Omental fat pad (tissue), 3 donors: ENCODE measurements at regions not wholly inside any gene's neighbourhood (a gene's known extent, or its start where the extent isn't known, plus 50 kb on each side); places are given as distances from the start of the nearest gene placed in this dataset.

Source experiments
- ATAC-seq: fragments of 150-250 bp; one replicate; pipeline ENCODE4 v1.9.1; 2016; ENCODE audit warnings: mild to moderate bottlenecking, moderate library complexity; ENCODE audit not compliant: low FRiP score
- DNase-seq: peaks from one replicate; pipeline ENCODE4 v3.0.0-alpha.2; 2019; ENCODE audit warnings: low spot score
- CTCF ChIP-seq, 3 donors: fragments of 450-650 bp; IDR thresholded peaks; one replicate each; pipeline ENCODE4 v1.5.1; 2016 to 2017; ENCODE audit warnings: antibody characterized with exemption in 3 of 3, mild to moderate bottlenecking in 3 of 3, moderate library complexity in 2 of 3

GRCh38 chr7:69363136-69363535 lies 235.1 kb upstream of the AUTS2 start:
- DNase-seq (no peak), ATAC-seq (no peak)
- TF ChIP-seq CTCF (IDR thresholded peaks at IDR 0.05): no peak

- TF ChIP-seq CTCF (IDR thresholded peaks at IDR 0.05): no peak
- ATAC-seq: no peak
- DNase-seq: no peak
Measured at GRCh38 chr7:69364813-69365643, 233.2 kb upstream of the AUTS2 start.

- DNase-seq: no peak
- no peak for ATAC-seq
- TF ChIP-seq CTCF (IDR thresholded peaks at IDR 0.05): no peak
Measured at GRCh38 chr7:69365651-69366192, 232.6 kb upstream of the AUTS2 start.

GRCh38 chr7:69367780-69368179 lies 230.5 kb upstream of the AUTS2 start:
- DNase-seq (no peak), ATAC-seq (no peak)
- no peak for TF ChIP-seq CTCF (IDR thresholded peaks at IDR 0.05)

- ATAC-seq (peak; percentile 75), DNase-seq (no peak)
- no peak for TF ChIP-seq CTCF (IDR thresholded peaks at IDR 0.05)
Measured at GRCh38 chr7:69373171-69374043, 224.9 kb upstream of the AUTS2 start.

- TF ChIP-seq CTCF (IDR thresholded peaks at IDR 0.05): no peak
- no peak for ATAC-seq
- no peak for DNase-seq
Measured at GRCh38 chr7:69374044-69374425, 224.2 kb upstream of the AUTS2 start.
